HepG2 (cell line): ENCODE measurements at regions not wholly inside any gene's neighbourhood (a gene's known extent, or its start where the extent isn't known, plus 50 kb on each side); places are given as distances from the start of the nearest gene placed in this dataset.

Experiments
- NFIB ChIP-seq: sonication (generic); formaldehyde crosslinking; IDR thresholded peaks from 2 replicates; pipeline ENCODE4 v1.9.0; 2021; ENCODE audit warnings: missing genetic modification reagents, mild to moderate bottlenecking, borderline replicate concordance
- SIX4 ChIP-seq: sonication (generic); formaldehyde crosslinking; IDR thresholded peaks from 2 replicates; pipeline ENCODE4 v1.4.0; 2020; ENCODE audit warnings: missing genetic modification reagents
- ZMYM4 ChIP-seq: sonication (generic); formaldehyde crosslinking; IDR thresholded peaks from 2 replicates; pipeline ENCODE4 v1.8.1; 2023; ENCODE audit warnings: mild to moderate bottlenecking, missing genetic modification reagents
- ZSCAN12 ChIP-seq: sonication (generic); formaldehyde crosslinking; IDR thresholded peaks from 2 replicates; pipeline ENCODE4 v1.9.0; 2021; ENCODE audit warnings: mild to moderate bottlenecking, missing genetic modification reagents
- TF ChIP-seq, protein P1 (sequence below): IDR thresholded peaks from 2 replicates; pipeline ENCODE4 v1.6.1; 2016; ENCODE audit warnings: low read depth, missing genetic modification reagents, missing compliant biosample characterization
- TF ChIP-seq, protein P2 (sequence below): IDR thresholded peaks from 2 replicates; pipeline ENCODE4 v1.6.1; 2012; ENCODE audit warnings: low read depth, low read length, improper control_type of control experiment

DNA sequence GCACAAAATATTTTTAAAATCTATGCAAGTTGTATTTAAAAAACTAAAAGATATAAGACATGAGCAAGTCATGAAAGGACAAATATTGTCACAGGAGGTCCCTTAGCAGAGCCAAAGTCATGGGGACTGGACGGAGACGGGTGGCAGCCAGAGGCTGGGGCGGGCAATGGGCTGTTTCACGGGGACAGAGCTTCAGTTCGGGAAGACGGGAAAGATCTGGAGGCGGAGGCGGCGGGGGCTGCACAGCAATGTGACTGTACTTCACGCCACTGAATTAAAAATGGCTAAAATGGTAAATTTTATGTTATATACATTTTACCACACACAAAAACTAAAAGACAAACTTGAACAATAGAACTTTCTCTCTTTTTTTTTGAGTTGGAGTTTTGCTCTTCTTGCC is 60.0 kb upstream of the METRNL start (continued):
- TF ChIP-seq, protein P1, sequence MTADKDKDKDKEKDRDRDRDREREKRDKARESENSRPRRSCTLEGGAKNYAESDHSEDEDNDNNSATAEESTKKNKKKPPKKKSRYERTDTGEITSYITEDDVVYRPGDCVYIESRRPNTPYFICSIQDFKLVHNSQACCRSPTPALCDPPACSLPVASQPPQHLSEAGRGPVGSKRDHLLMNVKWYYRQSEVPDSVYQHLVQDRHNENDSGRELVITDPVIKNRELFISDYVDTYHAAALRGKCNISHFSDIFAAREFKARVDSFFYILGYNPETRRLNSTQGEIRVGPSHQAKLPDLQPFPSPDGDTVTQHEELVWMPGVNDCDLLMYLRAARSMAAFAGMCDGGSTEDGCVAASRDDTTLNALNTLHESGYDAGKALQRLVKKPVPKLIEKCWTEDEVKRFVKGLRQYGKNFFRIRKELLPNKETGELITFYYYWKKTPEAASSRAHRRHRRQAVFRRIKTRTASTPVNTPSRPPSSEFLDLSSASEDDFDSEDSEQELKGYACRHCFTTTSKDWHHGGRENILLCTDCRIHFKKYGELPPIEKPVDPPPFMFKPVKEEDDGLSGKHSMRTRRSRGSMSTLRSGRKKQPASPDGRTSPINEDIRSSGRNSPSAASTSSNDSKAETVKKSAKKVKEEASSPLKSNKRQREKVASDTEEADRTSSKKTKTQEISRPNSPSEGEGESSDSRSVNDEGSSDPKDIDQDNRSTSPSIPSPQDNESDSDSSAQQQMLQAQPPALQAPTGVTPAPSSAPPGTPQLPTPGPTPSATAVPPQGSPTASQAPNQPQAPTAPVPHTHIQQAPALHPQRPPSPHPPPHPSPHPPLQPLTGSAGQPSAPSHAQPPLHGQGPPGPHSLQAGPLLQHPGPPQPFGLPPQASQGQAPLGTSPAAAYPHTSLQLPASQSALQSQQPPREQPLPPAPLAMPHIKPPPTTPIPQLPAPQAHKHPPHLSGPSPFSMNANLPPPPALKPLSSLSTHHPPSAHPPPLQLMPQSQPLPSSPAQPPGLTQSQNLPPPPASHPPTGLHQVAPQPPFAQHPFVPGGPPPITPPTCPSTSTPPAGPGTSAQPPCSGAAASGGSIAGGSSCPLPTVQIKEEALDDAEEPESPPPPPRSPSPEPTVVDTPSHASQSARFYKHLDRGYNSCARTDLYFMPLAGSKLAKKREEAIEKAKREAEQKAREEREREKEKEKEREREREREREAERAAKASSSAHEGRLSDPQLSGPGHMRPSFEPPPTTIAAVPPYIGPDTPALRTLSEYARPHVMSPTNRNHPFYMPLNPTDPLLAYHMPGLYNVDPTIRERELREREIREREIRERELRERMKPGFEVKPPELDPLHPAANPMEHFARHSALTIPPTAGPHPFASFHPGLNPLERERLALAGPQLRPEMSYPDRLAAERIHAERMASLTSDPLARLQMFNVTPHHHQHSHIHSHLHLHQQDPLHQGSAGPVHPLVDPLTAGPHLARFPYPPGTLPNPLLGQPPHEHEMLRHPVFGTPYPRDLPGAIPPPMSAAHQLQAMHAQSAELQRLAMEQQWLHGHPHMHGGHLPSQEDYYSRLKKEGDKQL (CRISPR knock-in tag), result no peak
- TF ChIP-seq, protein P2, sequence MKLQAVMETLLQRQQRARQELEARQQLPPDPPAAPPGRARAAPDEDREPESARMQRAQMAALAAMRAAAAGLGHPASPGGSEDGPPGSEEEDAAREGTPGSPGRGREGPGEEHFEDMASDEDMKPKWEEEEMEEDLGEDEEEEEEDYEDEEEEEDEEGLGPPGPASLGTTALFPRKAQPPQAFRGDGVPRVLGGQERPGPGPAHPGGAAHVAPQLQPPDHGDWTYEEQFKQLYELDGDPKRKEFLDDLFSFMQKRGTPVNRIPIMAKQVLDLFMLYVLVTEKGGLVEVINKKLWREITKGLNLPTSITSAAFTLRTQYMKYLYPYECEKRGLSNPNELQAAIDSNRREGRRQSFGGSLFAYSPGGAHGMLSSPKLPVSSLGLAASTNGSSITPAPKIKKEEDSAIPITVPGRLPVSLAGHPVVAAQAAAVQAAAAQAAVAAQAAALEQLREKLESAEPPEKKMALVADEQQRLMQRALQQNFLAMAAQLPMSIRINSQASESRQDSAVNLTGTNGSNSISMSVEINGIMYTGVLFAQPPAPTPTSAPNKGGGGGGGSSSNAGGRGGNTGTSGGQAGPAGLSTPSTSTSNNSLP, result no peak
- TF ChIP-seq ZMYM4 (CRISPR knock-in tag), result no peak
- no peak for TF ChIP-seq SIX4 (CRISPR knock-in tag)
- no peak for TF ChIP-seq ZSCAN12 (CRISPR knock-in tag)
- no peak for TF ChIP-seq NFIB (CRISPR knock-in tag)
